ENCODE measurements at regions not wholly inside any gene's neighbourhood (a gene's known extent, or its start where the extent isn't known, plus 50 kb on each side); places are given as distances from the start of the nearest gene placed in this dataset.

DNA sequence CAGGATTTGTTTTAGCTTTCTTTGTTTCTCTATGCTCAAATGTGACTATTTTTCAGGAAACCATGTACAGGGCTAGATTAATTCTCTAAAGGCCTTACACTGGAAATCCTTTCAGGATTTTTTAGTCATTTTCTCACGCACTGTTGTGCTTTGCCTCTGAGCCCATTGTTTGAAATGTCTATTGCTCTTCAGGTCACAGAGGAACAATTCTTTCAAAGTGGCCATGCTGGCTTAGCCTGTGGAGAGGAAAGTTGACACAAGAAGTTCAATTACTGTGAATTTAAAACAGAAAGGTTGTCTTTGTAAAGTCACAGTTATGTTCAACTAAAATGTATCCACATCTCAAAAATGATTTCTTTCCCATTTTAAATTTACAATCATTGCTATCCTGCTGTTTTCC, 1071.7 kb upstream of the POT1 start:
- ChIA-PET CTCF (no interaction called here), POLR2A (no interaction called here)
- H3K36me3 ChIP-seq (ENCODE audit: control insufficient read depth, insufficient read depth, low read length): no peaks in the 10 kb centered on the region
- TF ChIP-seq, protein P1, sequence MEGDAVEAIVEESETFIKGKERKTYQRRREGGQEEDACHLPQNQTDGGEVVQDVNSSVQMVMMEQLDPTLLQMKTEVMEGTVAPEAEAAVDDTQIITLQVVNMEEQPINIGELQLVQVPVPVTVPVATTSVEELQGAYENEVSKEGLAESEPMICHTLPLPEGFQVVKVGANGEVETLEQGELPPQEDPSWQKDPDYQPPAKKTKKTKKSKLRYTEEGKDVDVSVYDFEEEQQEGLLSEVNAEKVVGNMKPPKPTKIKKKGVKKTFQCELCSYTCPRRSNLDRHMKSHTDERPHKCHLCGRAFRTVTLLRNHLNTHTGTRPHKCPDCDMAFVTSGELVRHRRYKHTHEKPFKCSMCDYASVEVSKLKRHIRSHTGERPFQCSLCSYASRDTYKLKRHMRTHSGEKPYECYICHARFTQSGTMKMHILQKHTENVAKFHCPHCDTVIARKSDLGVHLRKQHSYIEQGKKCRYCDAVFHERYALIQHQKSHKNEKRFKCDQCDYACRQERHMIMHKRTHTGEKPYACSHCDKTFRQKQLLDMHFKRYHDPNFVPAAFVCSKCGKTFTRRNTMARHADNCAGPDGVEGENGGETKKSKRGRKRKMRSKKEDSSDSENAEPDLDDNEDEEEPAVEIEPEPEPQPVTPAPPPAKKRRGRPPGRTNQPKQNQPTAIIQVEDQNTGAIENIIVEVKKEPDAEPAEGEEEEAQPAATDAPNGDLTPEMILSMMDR (IDR thresholded peaks at IDR 0.05; ENCODE audit: insufficient read depth, low read depth, low read length): no peak
- H3K27me3 ChIP-seq (ENCODE audit: control insufficient read depth, insufficient read depth, low read length): no peaks in the 10 kb centered on the region
- no peak for DNase-seq (ENCODE audit: low read depth)
- no peak overlapping the region for H3K4me3 ChIP-seq (ENCODE audit: low read depth, low read length)

DNA sequence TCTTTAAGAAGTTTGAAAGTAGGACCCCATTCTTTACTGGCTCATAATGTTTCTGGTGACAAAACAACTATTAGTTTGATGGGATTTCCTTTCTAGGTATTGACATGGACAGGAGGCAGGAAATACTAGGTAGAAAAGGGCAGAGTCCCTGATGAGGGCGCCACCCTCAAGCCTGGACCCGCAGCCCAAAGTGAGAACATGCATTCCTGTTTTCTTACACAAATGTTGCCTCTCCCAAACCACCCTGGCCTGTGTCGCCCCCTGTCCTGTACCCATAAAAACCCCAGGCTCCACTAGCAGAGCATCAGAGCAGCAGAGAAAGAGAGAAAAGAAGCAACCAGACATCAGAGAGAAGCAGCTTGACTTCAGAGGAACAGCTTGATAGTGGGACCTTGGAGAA, 1055.2 kb upstream of the POT1 start:
- Histone ChIP-seq H3K36me3 (ENCODE audit: control insufficient read depth, insufficient read depth, low read length) (no peaks in the 10 kb centered on the region), H3K4me3 (ENCODE audit: low read depth, low read length) (no peak overlapping the region), H3K27me3 (ENCODE audit: control insufficient read depth, insufficient read depth, low read length) (no peaks in the 10 kb centered on the region)
- DNase-seq (ENCODE audit: low read depth): no peak
- TF ChIP-seq, protein P1 (IDR thresholded peaks at IDR 0.05; ENCODE audit: insufficient read depth, low read depth, low read length): no peak
- ChIA-PET POLR2A (no interaction called here), CTCF (no interaction called here)

DNA sequence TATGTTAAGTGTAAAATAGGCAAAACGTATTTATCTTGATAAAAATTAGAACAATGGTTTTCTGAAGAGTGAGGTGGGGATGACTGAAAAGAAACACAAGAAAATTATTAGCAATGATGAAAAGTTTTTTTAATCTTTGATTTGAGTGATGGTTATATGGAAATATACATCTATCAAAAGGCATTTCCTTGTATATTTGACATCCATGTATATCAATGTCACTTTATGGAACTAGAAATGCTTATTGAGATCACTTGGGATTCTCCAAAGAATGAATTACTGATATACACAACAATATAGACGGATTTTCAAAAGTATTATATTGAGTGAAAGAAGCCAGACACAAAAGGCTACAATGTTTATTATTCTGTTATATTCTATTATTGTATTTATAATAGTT, 1042.0 kb upstream of the POT1 start:
- no peaks in the 10 kb centered on the region for H3K36me3 ChIP-seq (ENCODE audit: control insufficient read depth, insufficient read depth, low read length)
- CTCF ChIA-PET: no interaction called here

DNA sequence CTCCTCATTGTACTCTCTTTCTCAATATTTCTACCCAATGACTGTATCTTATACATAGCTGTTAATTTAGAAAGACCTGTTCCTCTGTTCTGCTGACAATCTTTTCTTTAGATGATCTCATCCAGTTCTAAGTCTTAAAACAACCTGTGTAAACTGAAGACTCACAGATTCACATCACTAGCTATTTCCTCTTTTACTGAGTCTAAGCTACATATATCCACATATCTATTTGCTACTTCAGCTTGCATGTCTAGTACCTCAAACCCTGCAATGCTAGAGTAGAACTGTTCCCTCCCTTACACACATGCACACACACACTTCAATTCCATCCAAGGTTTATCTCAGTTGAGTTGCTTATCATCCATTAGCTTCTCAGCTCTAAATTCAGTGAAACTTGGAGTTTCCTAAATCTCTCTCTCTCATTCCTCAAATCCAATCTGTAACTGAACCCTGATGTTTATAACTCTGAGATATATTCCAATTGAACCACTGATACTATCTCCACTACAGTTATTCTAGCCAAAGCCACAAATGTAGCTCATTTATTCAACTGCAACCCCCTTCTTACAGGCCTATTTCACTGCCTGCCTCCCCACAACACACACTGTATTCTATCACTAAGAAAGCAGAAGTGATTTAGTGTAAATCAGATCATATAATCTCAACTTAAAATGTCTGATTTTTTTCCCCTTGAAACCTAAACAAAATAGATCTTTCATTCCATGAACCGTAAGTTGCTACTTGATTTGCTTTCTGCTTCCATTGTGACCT, 1036.8 kb upstream of the POT1 start:
- POLR2A ChIA-PET: no interaction called here
- H3K4me3 ChIP-seq (ENCODE audit: low read depth, low read length): no peak overlapping the region
- H3K27me3 ChIP-seq (ENCODE audit: control insufficient read depth, insufficient read depth, low read length): no peaks in the 10 kb centered on the region
- DNase-seq (ENCODE audit: low read depth): no peak
- H3K36me3 ChIP-seq (ENCODE audit: control insufficient read depth, insufficient read depth, low read length): no peaks in the 10 kb centered on the region
- TF ChIP-seq, protein P1 (IDR thresholded peaks at IDR 0.05; ENCODE audit: insufficient read depth, low read depth, low read length): no peak
- CTCF ChIA-PET: no interaction called here

More for the DNA sequence above, 1042.0 kb upstream of the POT1 start:
- POLR2A ChIA-PET: no interaction called here
- no peak for DNase-seq (ENCODE audit: low read depth)
- no peaks in the 10 kb centered on the region for H3K27me3 ChIP-seq (ENCODE audit: control insufficient read depth, insufficient read depth, low read length)
- no peak overlapping the region for H3K4me3 ChIP-seq (ENCODE audit: low read depth, low read length)
- TF ChIP-seq, protein P1 (IDR thresholded peaks at IDR 0.05; ENCODE audit: insufficient read depth, low read depth, low read length): no peak

DNA sequence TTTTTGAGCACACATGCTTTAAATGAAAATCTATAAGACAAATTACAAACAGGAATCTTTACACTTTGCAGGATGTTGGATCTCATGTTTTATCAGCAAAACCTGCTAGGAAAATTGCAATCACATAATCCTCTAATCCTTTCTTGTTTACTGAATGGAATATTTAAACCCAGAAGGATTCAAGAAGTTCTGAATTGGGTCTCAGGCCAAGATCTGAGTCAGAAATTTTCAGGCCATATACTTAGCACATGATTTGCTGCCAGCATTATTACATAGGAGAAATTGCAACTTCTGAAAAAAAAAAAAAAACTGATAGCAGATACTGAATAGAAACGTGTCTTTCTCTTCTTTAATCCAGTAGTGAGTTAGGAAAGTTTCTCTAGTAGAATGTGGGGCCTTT, 1005.3 kb upstream of the POT1 start:
- H3K4me3 ChIP-seq (ENCODE audit: low read depth, low read length): no peak overlapping the region
- no peak for DNase-seq (ENCODE audit: low read depth)
- H3K36me3 ChIP-seq (ENCODE audit: control insufficient read depth, insufficient read depth, low read length): no peaks in the 10 kb centered on the region
- ChIA-PET CTCF (no interaction called here), POLR2A (no interaction called here)
- TF ChIP-seq, protein P1 (IDR thresholded peaks at IDR 0.05; ENCODE audit: insufficient read depth, low read depth, low read length): no peak
- no peaks in the 10 kb centered on the region for H3K27me3 ChIP-seq (ENCODE audit: control insufficient read depth, insufficient read depth, low read length)
